Right lobe of liver (tissue), 4 donors: ENCODE measurements at regions not wholly inside any gene's neighbourhood (a gene's known extent, or its start where the extent isn't known, plus 50 kb on each side); places are given as distances from the start of the nearest gene placed in this dataset.

Experiments
- CTCF ChIP-seq, 4 donors: fragments of 200-600 bp in 3 of 4; fragments of 450-650 bp in 1 of 4; IDR thresholded peaks; one replicate each; pipeline versions ENCODE4 v1.5.1 to v1.8.0; 2016 to 2022; ENCODE audit warnings: antibody characterized with exemption in 4 of 4, mild to moderate bottlenecking in 2 of 4
- POLR2A ChIP-seq: fragments of 450-650 bp; IDR thresholded peaks from one replicate; pipeline ENCODE4 v1.6.1; 2017; ENCODE audit warnings: antibody characterized with exemption, mild to moderate bottlenecking
- donor health status: DM: no; HTN: no; CAD: no.
- donor health status: DM: no; HTN: no; CAD: no.
- donor health status: DM: no; HTN: yes; CAD: no.

GRCh38 chr2:139218181-139218580, 438.0 kb upstream of the NXPH2 start:
- TF ChIP-seq CTCF (IDR thresholded peaks at IDR 0.05) (no peak), POLR2A (no peak)
